Upper lobe of left lung (tissue), 6 donors: ENCODE measurements at regions not wholly inside any gene's neighbourhood (a gene's known extent, or its start where the extent isn't known, plus 50 kb on each side); places are given as distances from the start of the nearest gene placed in this dataset.

Source experiments
- ATAC-seq, 2 donors: fragments of 200-7000 bp; cut with Tn5 transposase; one replicate each; pipeline ENCODE4 v1.9.1; 2022; ENCODE audit warnings: mild to moderate bottlenecking in 2 of 2, moderate library complexity in 2 of 2; ENCODE audit not compliant: low FRiP score in 2 of 2
- DNase-seq, 2 donors: peaks; one replicate each; pipeline ENCODE4 v3.0.0-alpha.2; 2019 to 2020
- H3K27ac ChIP-seq, 4 donors: fragments of 200-600 bp; sonication (generic); one replicate each; pipeline ENCODE4 v1.5.1; 2016 to 2019
- H3K27me3 ChIP-seq, 4 donors: fragments of 200-600 bp; sonication (generic); one replicate each; pipeline ENCODE4 v1.5.1; 2017 to 2019
- H3K36me3 ChIP-seq, 4 donors: fragments of 200-600 bp; sonication (generic); one replicate each; pipeline ENCODE4 v1.5.1; 2016 to 2019
- H3K4me1 ChIP-seq, 4 donors: fragments of 200-600 bp; sonication (generic); one replicate each; pipeline ENCODE4 v1.5.1; 2018 to 2019
- H3K4me3 ChIP-seq, 4 donors: fragments of 200-600 bp; sonication (generic); one replicate each; pipeline ENCODE4 v1.5.1; 2017 to 2019; ENCODE audit warnings: mild to moderate bottlenecking in 2 of 4, moderate library complexity in 1 of 4
- H3K9me3 ChIP-seq, 4 donors: fragments of 200-600 bp; sonication (generic); one replicate each; pipeline ENCODE4 v1.5.1; 2018 to 2019
- EP300 ChIP-seq, 4 donors: sonication (generic); formaldehyde crosslinking; IDR thresholded peaks; one replicate each; pipeline ENCODE4 v1.5.1; 2017; ENCODE audit warnings: antibody characterized with exemption in 4 of 4, control low read depth in 2 of 4
- POLR2A ChIP-seq, 4 donors: fragments of 450-650 bp; IDR thresholded peaks; one replicate each; pipeline ENCODE4 v1.5.1; 2016 to 2017; ENCODE audit warnings: antibody characterized with exemption in 4 of 4, mild to moderate bottlenecking in 2 of 4
- POLR2AphosphoS5 ChIP-seq, 2 donors: sonication (generic); formaldehyde crosslinking; IDR thresholded peaks; one replicate each; pipeline ENCODE4 v1.5.1; 2017; ENCODE audit warnings: antibody characterized with exemption in 2 of 2
- WGBS, 2 donors: methylation state at CpG; one replicate each; pipeline ENCODE4 v1.1.5; 2017 to 2018; 5-methylcytosine and 5-hydroxymethylcytosine counted together
- TF ChIP-seq, protein P1 (sequence below), 6 experiments: fragments of 450-650 bp in 4 of 6; fragments of 200-600 bp in 2 of 6; sonication (generic) in 2 of 6; IDR thresholded peaks; one replicate each; pipeline ENCODE4 v1.5.1; 2016 to 2019; ENCODE audit warnings: antibody characterized with exemption in 6 of 6
- donor health status: DM: no; HTN: no; CAD: no; lungs with moderate emphysema.
- donor health status: DM: no; HTN: yes; CAD: no; lungs with severe emphysema.

DNA sequence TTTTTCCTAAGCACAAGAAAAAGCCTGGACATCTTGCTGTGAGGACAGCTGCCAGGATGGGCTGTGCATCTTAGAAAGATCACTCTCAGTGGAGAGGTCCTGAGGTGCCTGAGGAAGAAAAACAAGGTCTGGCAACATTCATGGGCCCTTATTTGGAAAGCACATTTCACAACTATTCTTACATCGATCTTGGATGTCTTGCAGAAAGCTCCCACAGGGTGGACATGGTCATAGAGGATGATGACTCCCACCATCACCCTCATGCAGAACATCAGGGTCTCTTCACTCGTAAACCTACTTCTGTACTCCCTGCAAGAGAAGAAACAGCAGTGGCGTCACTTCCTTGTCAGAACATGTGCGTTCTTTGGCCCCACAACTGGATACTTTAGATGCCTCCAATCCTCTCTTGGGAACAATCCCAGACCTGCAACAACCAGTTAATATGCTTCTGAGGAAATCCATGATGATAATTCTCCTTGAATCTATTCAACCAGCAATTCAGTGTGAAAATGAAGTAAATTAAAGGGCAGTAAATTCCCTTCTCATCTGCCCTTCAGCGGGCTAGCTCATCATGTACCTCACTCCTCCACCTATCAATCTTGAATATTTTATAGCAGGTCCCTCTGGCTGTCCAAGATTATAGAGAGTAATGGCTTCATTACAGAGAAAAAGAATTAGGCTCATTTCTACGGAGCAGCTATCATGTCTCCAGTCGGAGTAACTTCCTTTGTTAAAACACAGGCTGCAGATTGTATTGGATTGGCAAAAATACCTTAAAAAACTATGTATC lies 106.2 kb downstream of the CYRIA start:
- no peaks in the 10 kb centered on the region for H3K9me3 ChIP-seq
- H3K4me1 ChIP-seq = no peaks in the 10 kb centered on the region
- H3K27me3 ChIP-seq = no peaks in the 10 kb centered on the region
- no peak overlapping the region for H3K27ac ChIP-seq
- peaks cover 0 to 88% (median 48%) of the 10 kb centered on the region in 4 donors for H3K36me3 ChIP-seq
- H3K4me3 ChIP-seq = no peak overlapping the region
- TF ChIP-seq EP300 (IDR thresholded peaks at IDR 0.05) (no peak), POLR2AphosphoS5 (IDR thresholded peaks at IDR 0.05) (no peak), POLR2A (IDR thresholded peaks at IDR 0.05) (no peak)
- TF ChIP-seq, protein P1, sequence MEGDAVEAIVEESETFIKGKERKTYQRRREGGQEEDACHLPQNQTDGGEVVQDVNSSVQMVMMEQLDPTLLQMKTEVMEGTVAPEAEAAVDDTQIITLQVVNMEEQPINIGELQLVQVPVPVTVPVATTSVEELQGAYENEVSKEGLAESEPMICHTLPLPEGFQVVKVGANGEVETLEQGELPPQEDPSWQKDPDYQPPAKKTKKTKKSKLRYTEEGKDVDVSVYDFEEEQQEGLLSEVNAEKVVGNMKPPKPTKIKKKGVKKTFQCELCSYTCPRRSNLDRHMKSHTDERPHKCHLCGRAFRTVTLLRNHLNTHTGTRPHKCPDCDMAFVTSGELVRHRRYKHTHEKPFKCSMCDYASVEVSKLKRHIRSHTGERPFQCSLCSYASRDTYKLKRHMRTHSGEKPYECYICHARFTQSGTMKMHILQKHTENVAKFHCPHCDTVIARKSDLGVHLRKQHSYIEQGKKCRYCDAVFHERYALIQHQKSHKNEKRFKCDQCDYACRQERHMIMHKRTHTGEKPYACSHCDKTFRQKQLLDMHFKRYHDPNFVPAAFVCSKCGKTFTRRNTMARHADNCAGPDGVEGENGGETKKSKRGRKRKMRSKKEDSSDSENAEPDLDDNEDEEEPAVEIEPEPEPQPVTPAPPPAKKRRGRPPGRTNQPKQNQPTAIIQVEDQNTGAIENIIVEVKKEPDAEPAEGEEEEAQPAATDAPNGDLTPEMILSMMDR (IDR thresholded peaks at IDR 0.05) = no peak
- no peak for DNase-seq
- 88 to 93% methylated on average over 7 of the region's 7 CpGs for WGBS, 2 donors
- no peak for ATAC-seq

GRCh38 chr2:16554060-16554583 lies 111.5 kb downstream of the CYRIA start:
- ATAC-seq = no peak
- TF ChIP-seq EP300 (IDR thresholded peaks at IDR 0.05) (no peak), POLR2AphosphoS5 (IDR thresholded peaks at IDR 0.05) (no peak), POLR2A (IDR thresholded peaks at IDR 0.05) (no peak)
- TF ChIP-seq, protein P1 (IDR thresholded peaks at IDR 0.05) = no peak
- H3K4me3 ChIP-seq = no peak overlapping the region
- no peaks in the 10 kb centered on the region for H3K27me3 ChIP-seq
- no peaks in the 10 kb centered on the region for H3K9me3 ChIP-seq
- peaks cover 0 to 62% (median 37%) of the 10 kb centered on the region in 4 donors for H3K36me3 ChIP-seq
- no peaks in the 10 kb centered on the region for H3K4me1 ChIP-seq
- DNase-seq = no peak
- no peak overlapping the region for H3K27ac ChIP-seq

DNA sequence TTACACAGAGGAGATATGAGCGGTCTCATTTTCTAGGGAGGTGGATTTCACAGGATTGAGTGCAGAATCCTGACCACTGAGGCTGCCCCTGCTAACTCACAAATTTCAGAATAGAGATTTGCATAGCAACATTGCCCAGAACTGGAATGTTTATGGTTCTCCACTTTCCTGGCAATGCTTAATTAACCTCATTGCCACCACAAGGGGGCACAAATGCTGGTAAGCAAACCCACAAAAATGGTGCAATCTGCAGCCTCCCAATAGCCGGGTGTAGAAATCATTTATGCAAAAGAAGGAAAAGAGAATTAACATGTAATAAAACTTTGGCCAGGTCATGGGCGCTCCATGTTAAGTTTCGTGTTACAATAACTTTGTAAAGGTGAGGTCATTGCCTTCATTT lies 112.4 kb downstream of the CYRIA start:
- H3K27ac ChIP-seq = no peak overlapping the region
- 69 to 71% methylated on average over 4 of the region's 4 CpGs for WGBS, 2 donors
- no peaks in the 10 kb centered on the region for H3K27me3 ChIP-seq
- H3K36me3 ChIP-seq = peaks cover 0 to 53% (median 28%) of the 10 kb centered on the region in 4 donors
- TF ChIP-seq EP300 (IDR thresholded peaks at IDR 0.05) = no peak
- TF ChIP-seq, protein P1 (IDR thresholded peaks at IDR 0.05) = peak in 5 of 6 experiments; percentile 45 to 63 (median 58)
- peak in 1 of 2 donors; percentile 53 for ATAC-seq
- H3K9me3 ChIP-seq = no peaks in the 10 kb centered on the region
- DNase-seq = peak in 1 of 2 donors; percentile 48
- H3K4me3 ChIP-seq = no peak overlapping the region
- H3K4me1 ChIP-seq = no peaks in the 10 kb centered on the region

DNA sequence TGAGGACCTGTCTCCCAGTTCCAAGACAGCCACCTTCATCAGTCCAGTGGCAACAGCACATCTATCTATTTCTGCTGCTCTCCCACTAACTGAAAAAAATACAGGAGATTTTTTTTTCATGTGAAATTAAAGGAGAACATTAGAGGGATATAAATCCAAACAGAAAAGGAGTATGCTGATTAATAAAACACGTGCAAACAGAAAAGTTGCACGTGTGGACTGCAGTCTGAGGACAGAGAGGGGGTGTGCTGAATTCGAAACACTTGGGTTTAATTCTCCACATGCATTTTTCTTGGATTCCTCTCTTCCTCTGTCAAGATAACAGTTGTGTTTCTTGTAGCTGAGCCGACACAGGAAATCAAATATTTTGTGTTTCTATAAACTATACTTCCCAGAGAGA lies 113.4 kb downstream of the CYRIA start:
- Histone ChIP-seq H3K36me3 (peaks cover 0 to 44% (median 23%) of the 10 kb centered on the region in 4 donors), H3K27me3 (no peaks in the 10 kb centered on the region), H3K9me3 (no peaks in the 10 kb centered on the region), H3K4me1 (no peaks in the 10 kb centered on the region), H3K27ac (no peak overlapping the region), H3K4me3 (no peak overlapping the region)
- no peak for DNase-seq
- TF ChIP-seq POLR2AphosphoS5 (IDR thresholded peaks at IDR 0.05) = no peak
- TF ChIP-seq, protein P1 (IDR thresholded peaks at IDR 0.05) = no peak
- no peak for TF ChIP-seq EP300 (IDR thresholded peaks at IDR 0.05)
- TF ChIP-seq POLR2A (IDR thresholded peaks at IDR 0.05) = no peak
- WGBS, 2 donors = 58 to 61% methylated on average over 4 of the region's 4 CpGs
- no peak for ATAC-seq

- H3K27me3 ChIP-seq = no peaks in the 10 kb centered on the region
- ATAC-seq = no peak
- no peak for DNase-seq
- WGBS, 2 donors = 45 to 94% methylated on average over 2 of the region's 2 CpGs
- no peak overlapping the region for H3K27ac ChIP-seq
- H3K4me1 ChIP-seq = no peaks in the 10 kb centered on the region
- H3K4me3 ChIP-seq = no peak overlapping the region
- TF ChIP-seq, protein P1 (IDR thresholded peaks at IDR 0.05) = no peak
- TF ChIP-seq POLR2A (IDR thresholded peaks at IDR 0.05) (no peak), EP300 (IDR thresholded peaks at IDR 0.05) (no peak), POLR2AphosphoS5 (IDR thresholded peaks at IDR 0.05) (no peak)
- no peaks in the 10 kb centered on the region for H3K9me3 ChIP-seq
- H3K36me3 ChIP-seq = peaks cover 0 to 19% (median 6%) of the 10 kb centered on the region in 4 donors
Observed at GRCh38 chr2:16548036-16548435, 117.6 kb downstream of the CYRIA start.
